HepG2 (cell line): ENCODE measurements at regions not wholly inside any gene's neighbourhood (a gene's known extent, or its start where the extent isn't known, plus 50 kb on each side); places are given as distances from the start of the nearest gene placed in this dataset.

ENCODE experiments used
- GMEB1 ChIP-seq: sonication (generic); formaldehyde crosslinking; IDR thresholded peaks from 2 replicates; pipeline ENCODE4 v1.5.1; 2020; ENCODE audit warnings: missing genetic modification reagents, mild to moderate bottlenecking, borderline replicate concordance
- GTF2F1 ChIP-seq: fragments of 150-350 bp; IDR thresholded peaks from 2 replicates; pipeline ENCODE4 v1.6.1; 2014; ENCODE audit warnings: low read length
- NCOR1 ChIP-seq: fragments of 200-600 bp; sonication (generic); IDR thresholded peaks from 2 replicates; pipeline ENCODE4 v1.7.0; 2017; ENCODE audit warnings: antibody characterized with exemption, low read length, borderline replicate concordance
- SKIL ChIP-seq: sonication (generic); formaldehyde crosslinking; IDR thresholded peaks from 2 replicates; pipeline ENCODE4 v1.8.0; 2022; ENCODE audit warnings: missing genetic modification reagents, mild to moderate bottlenecking, moderate library complexity, borderline replicate concordance

- TF ChIP-seq NCOR1 (no peak), GMEB1 (no peak), SKIL (CRISPR knock-in tag) (no peak), GTF2F1 (no peak)
Measured at GRCh38 chr6:155582016-155582991, 126.7 kb upstream of the NOX3 start.
